Mesendoderm (in vitro differentiated cells): ENCODE measurements at regions not wholly inside any gene's neighbourhood (a gene's known extent, or its start where the extent isn't known, plus 50 kb on each side); places are given as distances from the start of the nearest gene placed in this dataset.

Experiments
- DNase-seq: peaks from one replicate; pipeline ENCODE4 v3.0.0; 2013
- H2AK5ac ChIP-seq: 2 replicates; pipeline ENCODE4 v1.6.1; 2013; ENCODE audit warnings: low read length, inconsistent platforms
- H2BK120ac ChIP-seq: 2 replicates; pipeline ENCODE4 v1.6.1; 2013; ENCODE audit warnings: low read depth, mild to moderate bottlenecking, low read length, moderate library complexity, mixed read lengths
- H2BK15ac ChIP-seq: replicated peaks from 2 replicates; pipeline ENCODE4 v1.6.1; 2013; ENCODE audit warnings: low read depth, mild to moderate bottlenecking, moderate library complexity
- H2BK5ac ChIP-seq: 2 replicates; pipeline ENCODE4 v1.6.1; 2013; ENCODE audit warnings: low read length, inconsistent platforms
- H3K18ac ChIP-seq: 2 replicates; pipeline ENCODE4 v1.6.1; 2013; ENCODE audit warnings: mild to moderate bottlenecking, low read length, mixed read lengths
- H3K23ac ChIP-seq: one replicate; pipeline ENCODE4 v1.6.1; 2013; ENCODE audit warnings: low read length
- H3K27ac ChIP-seq: 2 replicates; pipeline ENCODE4 v1.5.1; 2013; ENCODE audit warnings: low read depth, mild to moderate bottlenecking, inconsistent platforms, low read length, moderate library complexity
- H3K27me3 ChIP-seq: 2 replicates; pipeline ENCODE4 v1.6.1; 2013; ENCODE audit warnings: low read length, control low read depth, mild to moderate bottlenecking, inconsistent platforms; ENCODE audit not compliant: insufficient read depth, poor library complexity
- H3K36me3 ChIP-seq: 2 replicates; pipeline ENCODE4 v1.6.1; 2013; ENCODE audit warnings: low read length, inconsistent platforms; ENCODE audit not compliant: control insufficient read depth, insufficient read depth
- H3K4ac ChIP-seq: one replicate; pipeline ENCODE4 v1.6.1; 2013; ENCODE audit warnings: low read depth, mild to moderate bottlenecking, low read length, moderate library complexity
- H3K4me1 ChIP-seq: 2 replicates; pipeline ENCODE4 v1.6.1; 2013; ENCODE audit warnings: low read depth, low read length, inconsistent platforms; ENCODE audit not compliant: control insufficient read depth
- H3K4me2 ChIP-seq: 2 replicates; pipeline ENCODE4 v1.6.1; 2013; ENCODE audit warnings: low read length
- H3K4me3 ChIP-seq: 2 replicates; pipeline ENCODE4 v1.5.1; 2013; ENCODE audit warnings: mild to moderate bottlenecking, low read length
- H3K56ac ChIP-seq: one replicate; pipeline ENCODE4 v1.6.1; 2013; ENCODE audit warnings: low read length
- H3K79me1 ChIP-seq: 2 replicates; pipeline ENCODE4 v1.6.1; 2013; ENCODE audit warnings: low read length, inconsistent platforms
- H3K79me2 ChIP-seq: 2 replicates; pipeline ENCODE4 v1.6.1; 2013; ENCODE audit warnings: mild to moderate bottlenecking, low read length; ENCODE audit not compliant: control insufficient read depth, insufficient read depth
- H3K9ac ChIP-seq: 2 replicates; pipeline ENCODE4 v1.6.1; 2013; ENCODE audit warnings: low read length, inconsistent platforms
- H4K5ac ChIP-seq: one replicate; pipeline ENCODE4 v1.6.1; 2013; ENCODE audit warnings: low read length
- H4K8ac ChIP-seq: one replicate; pipeline ENCODE4 v1.6.1; 2013; ENCODE audit warnings: low read depth, mild to moderate bottlenecking, control low read depth, low read length, moderate library complexity
- WGBS: extraction: QIAGEN DNeasy Blood & Tissue Kit; methylation state at CpG from one replicate; pipeline ENCODE4 v1.1.7; 2013; ENCODE audit warnings: low lambda C conversion rate, missing lambda C conversion rate; ENCODE audit not compliant: insufficient coverage; ENCODE audit errors: extremely low coverage; 5-methylcytosine and 5-hydroxymethylcytosine counted together

- H3K9ac ChIP-seq: no peak overlapping the region
- H3K4me2 ChIP-seq: no peak overlapping the region
- H2BK5ac ChIP-seq: no peak overlapping the region
- H3K4ac ChIP-seq: no peak overlapping the region
- H4K5ac ChIP-seq: no peak overlapping the region
- no peaks in the 10 kb centered on the region for H3K4me1 ChIP-seq
- H3K27me3 ChIP-seq: no peaks in the 10 kb centered on the region
- WGBS: no CpG with 5 or more reads among the region's 2 CpGs
- no peak overlapping the region for H3K18ac ChIP-seq
- H3K79me2 ChIP-seq: no peaks in the 10 kb centered on the region
- no peak overlapping the region for H4K8ac ChIP-seq
- DNase-seq: no peak
- no peak overlapping the region for H3K56ac ChIP-seq
- no peak overlapping the region for H2BK120ac ChIP-seq
- H3K23ac ChIP-seq: no peak overlapping the region
- no peak overlapping the region for H2AK5ac ChIP-seq
- no peak overlapping the region for H2BK15ac ChIP-seq
- H3K27ac ChIP-seq: no peak overlapping the region
- no peaks in the 10 kb centered on the region for H3K79me1 ChIP-seq
- H3K36me3 ChIP-seq: no peaks in the 10 kb centered on the region
- H3K4me3 ChIP-seq: no peak overlapping the region
Measured at GRCh38 chr11:27968461-27968860, 139.5 kb downstream of the KIF18A start.

- Histone ChIP-seq H3K4me2 (no peak overlapping the region), H4K5ac (no peak overlapping the region), H2AK5ac (no peak overlapping the region), H3K9ac (no peak overlapping the region), H3K18ac (no peak overlapping the region), H3K23ac (no peak overlapping the region), H3K27ac (no peak overlapping the region), H3K79me1 (no peaks in the 10 kb centered on the region), H2BK15ac (no peak overlapping the region), H3K27me3 (no peaks in the 10 kb centered on the region), H2BK120ac (no peak overlapping the region), H2BK5ac (no peak overlapping the region), H3K4me3 (no peak overlapping the region), H3K4me1 (no peaks in the 10 kb centered on the region), H3K36me3 (no peaks in the 10 kb centered on the region), H4K8ac (no peak overlapping the region), H3K79me2 (no peaks in the 10 kb centered on the region), H3K4ac (no peak overlapping the region), H3K56ac (no peak overlapping the region)
- DNase-seq: peak; percentile 80
- WGBS: no CpG with 5 or more reads among the region's 3 CpGs
Measured at GRCh38 chr11:27965559-27965958, 142.4 kb downstream of the KIF18A start.

DNA sequence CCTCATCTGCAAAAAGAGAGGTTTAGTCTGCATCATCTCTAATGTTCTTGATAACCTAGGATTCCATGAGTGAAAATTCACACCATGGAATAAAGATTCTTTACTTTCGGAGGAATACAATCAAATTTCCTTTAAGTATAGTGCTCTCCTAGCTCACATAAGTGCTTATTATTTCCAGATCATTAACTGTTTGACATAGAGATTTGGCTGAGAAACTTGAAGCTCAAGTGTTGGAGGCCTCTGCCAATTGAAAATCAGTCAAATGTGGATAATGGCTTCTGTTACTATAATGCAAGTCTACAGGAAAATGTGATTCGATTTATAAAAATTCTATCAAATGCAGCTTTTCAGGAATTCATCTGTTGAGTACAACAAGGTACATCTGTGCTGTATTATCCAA, 144.6 kb downstream of the KIF18A start:
- H3K4me1 ChIP-seq: no peaks in the 10 kb centered on the region
- H3K56ac ChIP-seq: no peak overlapping the region
- no peak overlapping the region for H4K5ac ChIP-seq
- no peaks in the 10 kb centered on the region for H3K79me2 ChIP-seq
- H3K4me2 ChIP-seq: no peak overlapping the region
- no peaks in the 10 kb centered on the region for H3K79me1 ChIP-seq
- no peak overlapping the region for H3K27ac ChIP-seq
- no peak overlapping the region for H2BK5ac ChIP-seq
- no peaks in the 10 kb centered on the region for H3K36me3 ChIP-seq
- no peaks in the 10 kb centered on the region for H3K27me3 ChIP-seq
- no peak overlapping the region for H3K18ac ChIP-seq
- no peak overlapping the region for H3K23ac ChIP-seq
- no peak overlapping the region for H3K4ac ChIP-seq
- H3K9ac ChIP-seq: no peak overlapping the region
- DNase-seq: no peak
- no peak overlapping the region for H2BK120ac ChIP-seq
- no peak overlapping the region for H4K8ac ChIP-seq
- H3K4me3 ChIP-seq: no peak overlapping the region
- no CpG with 5 or more reads among the region's 2 CpGs for WGBS
- no peak overlapping the region for H2AK5ac ChIP-seq
- H2BK15ac ChIP-seq: no peak overlapping the region

GRCh38 chr11:27949951-27950738, 157.8 kb downstream of the KIF18A start:
- Histone ChIP-seq H3K36me3 (no peaks in the 10 kb centered on the region), H3K27me3 (no peaks in the 10 kb centered on the region), H2BK15ac (no peak overlapping the region), H3K4me2 (no peak overlapping the region), H3K79me1 (no peaks in the 10 kb centered on the region), H3K4ac (no peak overlapping the region), H3K79me2 (no peaks in the 10 kb centered on the region), H2BK120ac (no peak overlapping the region), H2AK5ac (no peak overlapping the region), H3K4me3 (no peak overlapping the region), H4K5ac (no peak overlapping the region), H3K23ac (no peak overlapping the region), H2BK5ac (no peak overlapping the region), H3K9ac (no peak overlapping the region), H3K4me1 (no peaks in the 10 kb centered on the region), H3K27ac (no peak overlapping the region), H4K8ac (no peak overlapping the region), H3K18ac (no peak overlapping the region), H3K56ac (no peak overlapping the region)
- peak; percentile 25 for DNase-seq
- no CpG with 5 or more reads among the region's 1 CpG for WGBS

DNA sequence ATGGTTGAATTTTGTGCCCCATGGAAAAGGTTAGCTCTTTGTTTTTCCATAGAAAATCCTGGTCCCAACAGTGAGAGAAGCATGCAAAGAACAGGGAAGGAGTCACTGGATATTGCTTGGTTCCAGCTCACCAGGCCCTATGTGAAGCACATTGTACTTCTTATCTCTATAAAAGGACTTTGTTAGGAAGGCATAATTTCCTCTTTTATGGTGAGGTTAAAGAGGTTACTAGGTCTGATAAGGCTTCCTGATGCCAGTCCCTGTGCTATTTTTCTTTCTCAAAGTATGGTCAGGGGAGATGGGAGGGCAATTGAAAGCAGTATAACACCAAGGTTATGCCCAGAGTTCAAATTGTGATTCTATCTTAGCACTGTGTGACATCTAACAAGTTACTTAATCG, 162.6 kb downstream of the KIF18A start:
- Histone ChIP-seq H2BK120ac (no peak overlapping the region), H4K5ac (no peak overlapping the region), H3K27me3 (no peaks in the 10 kb centered on the region), H3K9ac (no peak overlapping the region), H3K79me1 (no peaks in the 10 kb centered on the region), H2BK15ac (no peak overlapping the region), H3K27ac (no peak overlapping the region), H2BK5ac (no peak overlapping the region), H3K4me2 (no peak overlapping the region), H3K4ac (no peak overlapping the region), H3K36me3 (no peaks in the 10 kb centered on the region), H3K4me1 (no peaks in the 10 kb centered on the region), H3K4me3 (no peak overlapping the region), H2AK5ac (no peak overlapping the region), H3K56ac (no peak overlapping the region), H3K18ac (no peak overlapping the region), H3K23ac (no peak overlapping the region), H3K79me2 (no peaks in the 10 kb centered on the region), H4K8ac (no peak overlapping the region)
- no peak for DNase-seq
- WGBS: no CpG with 5 or more reads among the region's 1 CpG

- Histone ChIP-seq H4K5ac (no peak overlapping the region), H2BK15ac (no peak overlapping the region), H3K9ac (no peak overlapping the region), H3K27ac (no peak overlapping the region), H3K27me3 (no peaks in the 10 kb centered on the region), H3K79me1 (no peaks in the 10 kb centered on the region), H3K79me2 (no peaks in the 10 kb centered on the region), H2BK5ac (no peak overlapping the region), H3K56ac (no peak overlapping the region), H3K4me2 (no peak overlapping the region), H4K8ac (no peak overlapping the region), H2BK120ac (no peak overlapping the region), H3K23ac (no peak overlapping the region), H3K36me3 (no peaks in the 10 kb centered on the region), H3K4ac (no peak overlapping the region), H3K18ac (no peak overlapping the region), H3K4me1 (no peaks in the 10 kb centered on the region), H3K4me3 (no peak overlapping the region), H2AK5ac (no peak overlapping the region)
- no CpG with 5 or more reads among the region's 4 CpGs for WGBS
- DNase-seq: no peak
Measured at GRCh38 chr11:27938011-27938410, 169.9 kb downstream of the KIF18A start.
